Endodermal cell (in vitro differentiated cells): ENCODE measurements at regions not wholly inside any gene's neighbourhood (a gene's known extent, or its start where the extent isn't known, plus 50 kb on each side); places are given as distances from the start of the nearest gene placed in this dataset.

Source experiments
- DNase-seq: peaks from one replicate; pipeline ENCODE4 v3.0.0-alpha.2; 2017
- H3K27ac ChIP-seq: 2 replicates; pipeline ENCODE4 v1.5.1; 2013; ENCODE audit warnings: mild to moderate bottlenecking, low read depth, low read length, moderate library complexity
- H3K27me3 ChIP-seq: 2 replicates; pipeline ENCODE4 v1.6.1; 2013; ENCODE audit warnings: mild to moderate bottlenecking, low read length, moderate library complexity; ENCODE audit not compliant: insufficient read depth, control insufficient read depth, poor library complexity, severe bottlenecking
- H3K36me3 ChIP-seq: 2 replicates; pipeline ENCODE4 v1.7.0; 2013; ENCODE audit warnings: mild to moderate bottlenecking, low read length, moderate library complexity; ENCODE audit not compliant: control insufficient read depth, insufficient read depth
- H3K4me1 ChIP-seq: one replicate; pipeline ENCODE4 v1.7.0; 2013; ENCODE audit warnings: low read length; ENCODE audit not compliant: control insufficient read depth, insufficient read depth
- H3K4me3 ChIP-seq: 2 replicates; pipeline ENCODE4 v1.5.1; 2013; ENCODE audit warnings: mild to moderate bottlenecking, low read length, moderate library complexity
- H3K9ac ChIP-seq: 2 replicates; pipeline ENCODE4 v1.6.1; 2013; ENCODE audit warnings: mild to moderate bottlenecking, low read length, moderate library complexity; ENCODE audit not compliant: poor library complexity, severe bottlenecking; ENCODE audit errors: extremely low read depth
- H3K9me3 ChIP-seq: 2 replicates; pipeline ENCODE4 v1.6.1; 2013; ENCODE audit warnings: mild to moderate bottlenecking, low read length, moderate library complexity; ENCODE audit not compliant: control insufficient read depth
- H3K27ac Mint-ChIP-seq: 2 replicates; pipeline ENCODE4 v1.8.0; 2020; ENCODE audit warnings: mixed read lengths
- H3K27me3 Mint-ChIP-seq: 2 replicates; pipeline ENCODE4 v1.8.0; 2021; ENCODE audit warnings: mild to moderate bottlenecking, mixed read lengths; ENCODE audit not compliant: insufficient read depth
- H3K36me3 Mint-ChIP-seq: 2 replicates; pipeline ENCODE4 v1.8.0; 2020; ENCODE audit warnings: low read depth, mixed read lengths
- H3K4me1 Mint-ChIP-seq: 2 replicates; pipeline ENCODE4 v1.8.0; 2020; ENCODE audit warnings: mixed read lengths
- H3K4me3 Mint-ChIP-seq: 2 replicates; pipeline ENCODE4 v1.8.0; 2020; ENCODE audit warnings: mild to moderate bottlenecking, moderate library complexity, mixed read lengths
- H3K9me3 Mint-ChIP-seq: 2 replicates; pipeline ENCODE4 v1.8.0; 2020; ENCODE audit warnings: mild to moderate bottlenecking, mixed read lengths
- WGBS, 2 experiments: methylation state at CpG; one replicate each; pipeline versions ENCODE4 v1.1.5 to v1.1.7; 2013; ENCODE audit warnings: missing lambda C conversion rate in 2 of 2, mixed read lengths in 1 of 2; ENCODE audit not compliant: insufficient coverage in 1 of 2, insufficient read length in 1 of 2; 5-methylcytosine and 5-hydroxymethylcytosine counted together
- TF ChIP-seq, protein P1 (sequence below): fragments of 200-600 bp; sonication (generic); conservative IDR thresholded peaks from 2 replicates; pipeline ENCODE4 v1.5.0; 2021; ENCODE audit warnings: antibody characterized with exemption, mild to moderate bottlenecking

DNA sequence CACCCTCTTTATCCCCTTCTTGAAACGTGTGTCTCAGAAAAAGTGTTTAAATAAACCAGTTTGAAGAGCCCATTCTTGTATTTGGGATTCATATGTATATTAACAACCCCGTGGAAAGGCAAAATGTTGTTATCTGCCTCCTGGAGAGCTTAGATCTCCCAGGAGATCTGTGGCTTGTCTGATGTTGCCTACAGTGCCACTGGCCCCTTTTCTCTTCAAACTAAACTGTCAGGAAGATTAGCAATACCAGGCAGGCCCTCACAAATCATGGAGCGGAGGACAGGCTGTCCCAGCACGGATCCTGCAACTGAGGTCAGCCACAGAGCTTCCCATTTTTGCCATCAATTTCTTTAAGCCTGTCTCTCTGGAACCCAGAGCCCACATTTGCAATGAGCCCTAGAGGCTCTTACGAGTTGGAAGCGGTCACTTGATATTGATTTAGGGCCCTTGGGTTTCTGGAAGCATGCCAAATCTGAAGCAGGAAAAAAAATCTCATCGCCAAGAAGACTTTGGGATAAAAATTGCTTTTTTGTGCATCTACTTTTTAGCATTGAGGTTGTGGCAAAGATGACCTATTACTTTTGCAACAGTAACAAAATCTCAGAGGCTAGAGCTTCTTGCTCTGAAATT lies 234.1 kb downstream of the OPA1 start:
- H3K4me1 ChIP-seq: peaks cover 11% of the 10 kb centered on the region
- H3K4me3 Mint-ChIP-seq: no peak overlapping the region
- peaks cover 18% of the 10 kb centered on the region for H3K4me1 Mint-ChIP-seq
- no peak overlapping the region for H3K27ac Mint-ChIP-seq
- no peaks in the 10 kb centered on the region for H3K36me3 Mint-ChIP-seq
- H3K4me3 ChIP-seq: no peak overlapping the region
- TF ChIP-seq, protein P1, sequence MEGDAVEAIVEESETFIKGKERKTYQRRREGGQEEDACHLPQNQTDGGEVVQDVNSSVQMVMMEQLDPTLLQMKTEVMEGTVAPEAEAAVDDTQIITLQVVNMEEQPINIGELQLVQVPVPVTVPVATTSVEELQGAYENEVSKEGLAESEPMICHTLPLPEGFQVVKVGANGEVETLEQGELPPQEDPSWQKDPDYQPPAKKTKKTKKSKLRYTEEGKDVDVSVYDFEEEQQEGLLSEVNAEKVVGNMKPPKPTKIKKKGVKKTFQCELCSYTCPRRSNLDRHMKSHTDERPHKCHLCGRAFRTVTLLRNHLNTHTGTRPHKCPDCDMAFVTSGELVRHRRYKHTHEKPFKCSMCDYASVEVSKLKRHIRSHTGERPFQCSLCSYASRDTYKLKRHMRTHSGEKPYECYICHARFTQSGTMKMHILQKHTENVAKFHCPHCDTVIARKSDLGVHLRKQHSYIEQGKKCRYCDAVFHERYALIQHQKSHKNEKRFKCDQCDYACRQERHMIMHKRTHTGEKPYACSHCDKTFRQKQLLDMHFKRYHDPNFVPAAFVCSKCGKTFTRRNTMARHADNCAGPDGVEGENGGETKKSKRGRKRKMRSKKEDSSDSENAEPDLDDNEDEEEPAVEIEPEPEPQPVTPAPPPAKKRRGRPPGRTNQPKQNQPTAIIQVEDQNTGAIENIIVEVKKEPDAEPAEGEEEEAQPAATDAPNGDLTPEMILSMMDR: no peak
- H3K27ac ChIP-seq: peak overlapping the region; percentile 77
- no peak overlapping the region for H3K9ac ChIP-seq
- no peaks in the 10 kb centered on the region for H3K9me3 ChIP-seq
- H3K36me3 ChIP-seq: no peaks in the 10 kb centered on the region
- H3K9me3 Mint-ChIP-seq: no peaks in the 10 kb centered on the region
- H3K27me3 Mint-ChIP-seq: peaks cover 3% of the 10 kb centered on the region
- DNase-seq: peak; percentile 41
- H3K27me3 ChIP-seq: no peaks in the 10 kb centered on the region
- 57 to 72% methylated on average over 5 to 7 of the region's 7 CpGs for WGBS, 2 experiments

DNA sequence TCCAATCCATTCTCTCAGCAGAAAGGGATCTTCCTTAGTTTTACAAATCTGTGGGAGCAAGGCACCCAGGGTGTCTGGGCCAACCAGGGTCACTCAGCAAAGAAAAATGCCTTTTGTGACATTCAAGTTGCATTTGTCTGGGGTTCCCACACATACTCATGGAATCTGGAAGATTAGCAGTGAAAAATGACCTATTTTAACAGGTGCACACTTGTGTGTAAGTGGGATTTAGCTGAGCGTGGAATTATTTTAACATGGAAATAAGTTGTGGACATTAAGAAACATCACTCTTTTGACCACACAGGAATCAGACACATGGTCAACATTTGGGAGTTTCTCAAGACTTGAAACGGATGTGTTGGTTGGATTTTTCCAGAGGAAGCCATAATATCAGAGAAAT lies 234.9 kb downstream of the OPA1 start:
- no peak overlapping the region for H3K4me3 ChIP-seq
- H3K27me3 Mint-ChIP-seq: peaks cover 5% of the 10 kb centered on the region
- no peaks in the 10 kb centered on the region for H3K36me3 ChIP-seq
- no peak overlapping the region for H3K27ac ChIP-seq
- DNase-seq: peak; percentile 13
- H3K9ac ChIP-seq: no peak overlapping the region
- H3K4me1 Mint-ChIP-seq: peaks cover 18% of the 10 kb centered on the region
- no peak overlapping the region for H3K27ac Mint-ChIP-seq
- H3K4me3 Mint-ChIP-seq: no peak overlapping the region
- peaks cover 11% of the 10 kb centered on the region for H3K4me1 ChIP-seq
- H3K9me3 ChIP-seq: no peaks in the 10 kb centered on the region
- H3K9me3 Mint-ChIP-seq: no peaks in the 10 kb centered on the region
- TF ChIP-seq, protein P1: no peak
- no peaks in the 10 kb centered on the region for H3K27me3 ChIP-seq
- 87 to 100% methylated on average over 1 to 2 of the region's 2 CpGs for WGBS, 2 experiments
- no peaks in the 10 kb centered on the region for H3K36me3 Mint-ChIP-seq

DNA sequence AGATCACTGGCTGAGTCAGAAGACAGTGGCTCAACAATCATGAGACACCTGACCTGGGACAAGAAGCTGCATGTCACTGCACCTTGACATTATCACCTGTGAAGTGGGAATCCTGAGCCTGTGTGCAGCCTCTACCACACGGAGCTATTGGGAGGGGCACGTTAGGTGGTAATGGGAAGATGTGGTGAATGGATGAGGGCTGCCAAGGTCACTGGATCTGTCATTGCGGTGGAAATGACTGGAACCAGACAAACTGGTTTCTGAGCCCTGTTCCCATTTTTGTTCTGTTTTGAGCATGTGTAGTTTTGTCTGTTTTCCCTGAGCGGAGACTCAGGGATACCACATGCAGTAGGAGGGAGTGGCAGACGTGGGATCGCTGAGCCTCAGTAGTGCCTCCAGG lies 235.5 kb downstream of the OPA1 start:
- peaks cover 11% of the 10 kb centered on the region for H3K4me1 ChIP-seq
- no peaks in the 10 kb centered on the region for H3K9me3 ChIP-seq
- no peaks in the 10 kb centered on the region for H3K9me3 Mint-ChIP-seq
- H3K27me3 ChIP-seq: no peaks in the 10 kb centered on the region
- peaks cover 18% of the 10 kb centered on the region for H3K4me1 Mint-ChIP-seq
- no peak overlapping the region for H3K4me3 Mint-ChIP-seq
- no peak overlapping the region for H3K4me3 ChIP-seq
- no peaks in the 10 kb centered on the region for H3K36me3 Mint-ChIP-seq
- 93 to 97% methylated on average over 5 to 6 of the region's 6 CpGs for WGBS, 2 experiments
- no peak overlapping the region for H3K9ac ChIP-seq
- no peak overlapping the region for H3K27ac ChIP-seq
- peak; percentile 26 for DNase-seq
- TF ChIP-seq, protein P1: no peak
- H3K27me3 Mint-ChIP-seq: peaks cover 7% of the 10 kb centered on the region
- no peaks in the 10 kb centered on the region for H3K36me3 ChIP-seq
- H3K27ac Mint-ChIP-seq: no peak overlapping the region
